ENCODE measurements at regions not wholly inside any gene's neighbourhood (a gene's known extent, or its start where the extent isn't known, plus 50 kb on each side); places are given as distances from the start of the nearest gene placed in this dataset.

GRCh38 chrX:1059576-1060561 lies 152.6 kb downstream of the CRLF2 start:
- TF ChIP-seq MAFK (IDR thresholded peaks at IDR 0.05; ENCODE audit: partially characterized antibody) (no peak), POLR2A (IDR thresholded peaks at IDR 0.05; ENCODE audit: low read length) (no peak), CTCF (IDR thresholded peaks at IDR 0.05) (no peak), CEBPB (IDR thresholded peaks at IDR 0.05) (no peak), EP300 (IDR thresholded peaks at IDR 0.05) (no peak), ELK1 (IDR thresholded peaks at IDR 0.05; ENCODE audit: low read depth, low read length) (no peak), RCOR1 (IDR thresholded peaks at IDR 0.05; ENCODE audit: low read depth, low read length) (no peak)
